Stomach (tissue), 4 donors: ENCODE measurements at regions not wholly inside any gene's neighbourhood (a gene's known extent, or its start where the extent isn't known, plus 50 kb on each side); places are given as distances from the start of the nearest gene placed in this dataset.

ENCODE experiments used
- CTCF ChIP-seq, 7 experiments: fragments of 450-650 bp in 4 of 7; fragments of 200-600 bp in 3 of 7; sonication (generic) in 3 of 7; IDR thresholded peaks; one replicate each; pipeline ENCODE4 v1.5.1; 2016 to 2019; ENCODE audit warnings: antibody characterized with exemption in 7 of 7, control low read depth in 2 of 7, mild to moderate bottlenecking in 1 of 7
- POLR2A ChIP-seq, 4 donors: fragments of 450-650 bp; IDR thresholded peaks; one replicate each; pipeline ENCODE4 v1.6.1; 2016; ENCODE audit warnings: antibody characterized with exemption in 4 of 4, control low read depth in 2 of 4, mild to moderate bottlenecking in 1 of 4, moderate library complexity in 1 of 4

- TF ChIP-seq CTCF (IDR thresholded peaks at IDR 0.05) (no peak), POLR2A (IDR thresholded peaks at IDR 0.05) (no peak)
These were observed 67.4 kb upstream of the ADGRA1 start for GRCh38 chr10:133020193-133020817.
